ENCODE measurements at regions not wholly inside any gene's neighbourhood (a gene's known extent, or its start where the extent isn't known, plus 50 kb on each side); places are given as distances from the start of the nearest gene placed in this dataset.
A peak's percentile ranks its signal among the peaks of the same experiment; 100 is the strongest.

DNA sequence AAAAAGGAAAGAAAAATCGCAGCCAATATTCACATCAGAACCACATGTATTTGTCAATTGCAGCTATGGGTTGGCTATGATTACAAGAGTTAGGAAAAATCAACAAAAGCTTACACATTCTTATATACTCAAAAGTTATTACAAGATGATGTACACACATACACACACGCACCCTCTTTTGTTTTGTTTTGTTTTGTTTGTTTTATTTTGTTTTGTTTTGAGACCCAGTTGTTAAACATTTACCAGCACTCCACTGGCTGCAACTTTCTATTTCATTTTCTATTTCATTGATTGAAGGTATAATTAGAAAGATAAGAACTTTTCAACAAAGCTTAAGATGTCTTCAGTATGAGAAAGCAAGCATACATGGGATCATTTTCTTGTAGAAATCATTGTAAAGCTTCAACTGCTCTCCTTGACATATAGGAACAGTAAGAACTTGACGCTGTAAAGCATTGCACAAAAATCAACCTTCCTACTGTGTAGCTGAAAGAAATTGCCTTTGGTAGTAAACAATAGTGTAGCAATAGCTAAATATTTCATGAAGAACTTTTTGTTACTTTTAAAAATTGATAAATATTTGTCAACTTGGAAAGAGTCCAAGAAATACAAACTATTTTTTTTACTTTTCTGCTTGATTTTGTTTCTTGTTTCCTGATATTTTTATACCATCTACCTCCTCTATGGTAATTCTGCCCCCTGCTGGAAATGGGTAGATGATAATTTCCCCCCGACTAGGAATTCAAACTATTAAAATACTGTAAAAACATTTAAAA lies 205.9 kb downstream of the MBL2 start:
- Mint-ChIP-seq H3K27me3 (ENCODE audit: low read depth, unreplicated experiment) (no peaks in the 10 kb centered on the region), H3K4me3 (ENCODE audit: unreplicated experiment) (no peak overlapping the region), H3K9me3 (ENCODE audit: unreplicated experiment) (no peaks in the 10 kb centered on the region), H3K4me1 (ENCODE audit: low read depth, unreplicated experiment) (peaks cover 3% of the 10 kb centered on the region), H3K36me3 (ENCODE audit: low read depth, unreplicated experiment) (no peaks in the 10 kb centered on the region), H3K27ac (ENCODE audit: unreplicated experiment) (no peak overlapping the region)
- DNase-seq (ENCODE audit: low read depth) (peak; percentile 14), FAIRE-seq (peak; percentile 26)
- no peaks in the 10 kb centered on the region for H3K9me3 ChIP-seq (ENCODE audit: insufficient read depth, low read depth, low read length)
- no peaks in the 10 kb centered on the region for H3K36me3 ChIP-seq (ENCODE audit: insufficient read depth, low read length)
- H4K20me1 ChIP-seq (ENCODE audit: insufficient read depth, low read length) = no peaks in the 10 kb centered on the region
- H3K27ac ChIP-seq (ENCODE audit: low read depth, low read length) = no peak overlapping the region
- no peak overlapping the region for H3K4me2 ChIP-seq (ENCODE audit: low read length)
- H3K27me3 ChIP-seq (ENCODE audit: insufficient read depth, low read length) = no peaks in the 10 kb centered on the region
- no peaks in the 10 kb centered on the region for H3K4me1 ChIP-seq (ENCODE audit: insufficient read depth, low read length)
- TF ChIP-seq, protein P1, sequence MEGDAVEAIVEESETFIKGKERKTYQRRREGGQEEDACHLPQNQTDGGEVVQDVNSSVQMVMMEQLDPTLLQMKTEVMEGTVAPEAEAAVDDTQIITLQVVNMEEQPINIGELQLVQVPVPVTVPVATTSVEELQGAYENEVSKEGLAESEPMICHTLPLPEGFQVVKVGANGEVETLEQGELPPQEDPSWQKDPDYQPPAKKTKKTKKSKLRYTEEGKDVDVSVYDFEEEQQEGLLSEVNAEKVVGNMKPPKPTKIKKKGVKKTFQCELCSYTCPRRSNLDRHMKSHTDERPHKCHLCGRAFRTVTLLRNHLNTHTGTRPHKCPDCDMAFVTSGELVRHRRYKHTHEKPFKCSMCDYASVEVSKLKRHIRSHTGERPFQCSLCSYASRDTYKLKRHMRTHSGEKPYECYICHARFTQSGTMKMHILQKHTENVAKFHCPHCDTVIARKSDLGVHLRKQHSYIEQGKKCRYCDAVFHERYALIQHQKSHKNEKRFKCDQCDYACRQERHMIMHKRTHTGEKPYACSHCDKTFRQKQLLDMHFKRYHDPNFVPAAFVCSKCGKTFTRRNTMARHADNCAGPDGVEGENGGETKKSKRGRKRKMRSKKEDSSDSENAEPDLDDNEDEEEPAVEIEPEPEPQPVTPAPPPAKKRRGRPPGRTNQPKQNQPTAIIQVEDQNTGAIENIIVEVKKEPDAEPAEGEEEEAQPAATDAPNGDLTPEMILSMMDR (IDR thresholded peaks at IDR 0.05; ENCODE audit: insufficient read depth, low read depth, low read length) = peak; percentile 47
- TF ChIP-seq EZH2 (IDR thresholded peaks at IDR 0.05; ENCODE audit: insufficient read depth, low read length) = no peak
- H3K4me3 ChIP-seq (ENCODE audit: insufficient read depth, low read depth, low read length) = no peak overlapping the region
- H2AFZ ChIP-seq (ENCODE audit: low read depth, low read length) = no peak overlapping the region
- H3K9ac ChIP-seq (ENCODE audit: low read length) = no peak overlapping the region
- no peaks in the 10 kb centered on the region for H3K79me2 ChIP-seq (ENCODE audit: insufficient read depth, low read length)

DNA sequence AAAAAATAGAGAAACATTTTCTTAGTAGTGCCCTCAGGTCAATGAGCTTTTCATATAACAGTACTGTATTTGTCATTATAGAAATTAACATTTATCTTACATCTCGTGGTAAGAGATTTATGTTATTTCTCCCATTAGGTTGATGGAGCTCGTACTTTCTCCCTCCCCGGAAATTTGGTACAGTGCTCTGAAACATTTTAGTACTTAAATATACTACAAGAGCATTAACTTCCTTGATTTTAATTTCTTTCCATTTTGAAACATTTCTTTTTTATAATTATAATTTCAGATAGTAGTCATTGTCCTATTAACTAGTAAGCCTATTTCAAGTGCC lies 205.4 kb downstream of the MBL2 start:
- no peaks in the 10 kb centered on the region for H3K36me3 Mint-ChIP-seq (ENCODE audit: low read depth, unreplicated experiment)
- H3K4me1 Mint-ChIP-seq (ENCODE audit: low read depth, unreplicated experiment) = peaks cover 3% of the 10 kb centered on the region
- no peak for DNase-seq (ENCODE audit: low read depth)
- Histone ChIP-seq H3K27me3 (ENCODE audit: insufficient read depth, low read length) (no peaks in the 10 kb centered on the region), H3K4me3 (ENCODE audit: insufficient read depth, low read depth, low read length) (no peak overlapping the region), H3K36me3 (ENCODE audit: insufficient read depth, low read length) (no peaks in the 10 kb centered on the region), H3K4me1 (ENCODE audit: insufficient read depth, low read length) (no peaks in the 10 kb centered on the region), H3K4me2 (ENCODE audit: low read length) (no peak overlapping the region), H3K9ac (ENCODE audit: low read length) (no peak overlapping the region), H4K20me1 (ENCODE audit: insufficient read depth, low read length) (no peaks in the 10 kb centered on the region), H3K27ac (ENCODE audit: low read depth, low read length) (no peak overlapping the region), H3K9me3 (ENCODE audit: insufficient read depth, low read depth, low read length) (no peaks in the 10 kb centered on the region), H2AFZ (ENCODE audit: low read depth, low read length) (no peak overlapping the region), H3K79me2 (ENCODE audit: insufficient read depth, low read length) (no peaks in the 10 kb centered on the region)
- H3K9me3 Mint-ChIP-seq (ENCODE audit: unreplicated experiment) = no peaks in the 10 kb centered on the region
- no peak overlapping the region for H3K27ac Mint-ChIP-seq (ENCODE audit: unreplicated experiment)
- H3K27me3 Mint-ChIP-seq (ENCODE audit: low read depth, unreplicated experiment) = no peaks in the 10 kb centered on the region
- TF ChIP-seq, protein P1 (IDR thresholded peaks at IDR 0.05; ENCODE audit: insufficient read depth, low read depth, low read length) = no peak
- no peak for TF ChIP-seq EZH2 (IDR thresholded peaks at IDR 0.05; ENCODE audit: insufficient read depth, low read length)
- H3K4me3 Mint-ChIP-seq (ENCODE audit: unreplicated experiment) = no peak overlapping the region
- no peak for FAIRE-seq

DNA sequence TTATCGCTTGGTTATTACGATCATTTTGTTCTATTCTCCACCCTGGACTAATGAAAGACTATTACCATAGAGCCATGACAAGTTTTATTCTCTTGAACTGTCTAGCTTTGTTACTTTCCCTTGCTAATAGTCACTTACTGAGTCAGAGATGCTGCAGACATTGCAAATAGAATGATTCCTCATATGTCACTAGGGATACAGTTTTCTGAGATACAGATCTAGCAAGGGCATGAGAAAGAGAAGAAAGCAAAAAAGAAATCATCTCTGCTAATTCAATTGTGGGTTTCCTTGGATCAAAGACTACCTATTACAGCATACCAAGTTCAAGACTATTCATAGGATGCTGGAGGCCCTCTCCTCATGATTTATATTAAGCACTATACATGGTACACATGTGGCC lies 204.3 kb downstream of the MBL2 start:
- Histone ChIP-seq H4K20me1 (ENCODE audit: insufficient read depth, low read length) (no peaks in the 10 kb centered on the region), H3K79me2 (ENCODE audit: insufficient read depth, low read length) (no peaks in the 10 kb centered on the region), H3K4me2 (ENCODE audit: low read length) (no peak overlapping the region), H3K36me3 (ENCODE audit: insufficient read depth, low read length) (no peaks in the 10 kb centered on the region), H3K27ac (ENCODE audit: low read depth, low read length) (no peak overlapping the region), H3K4me1 (ENCODE audit: insufficient read depth, low read length) (no peaks in the 10 kb centered on the region), H3K9me3 (ENCODE audit: insufficient read depth, low read depth, low read length) (no peaks in the 10 kb centered on the region), H3K4me3 (ENCODE audit: insufficient read depth, low read depth, low read length) (no peak overlapping the region), H2AFZ (ENCODE audit: low read depth, low read length) (no peak overlapping the region), H3K9ac (ENCODE audit: low read length) (no peak overlapping the region), H3K27me3 (ENCODE audit: insufficient read depth, low read length) (no peaks in the 10 kb centered on the region)
- DNase-seq (ENCODE audit: low read depth) (no peak), FAIRE-seq (peak; percentile 72)
- peaks cover 3% of the 10 kb centered on the region for H3K4me1 Mint-ChIP-seq (ENCODE audit: low read depth, unreplicated experiment)
- no peak overlapping the region for H3K4me3 Mint-ChIP-seq (ENCODE audit: unreplicated experiment)
- no peak overlapping the region for H3K27ac Mint-ChIP-seq (ENCODE audit: unreplicated experiment)
- no peaks in the 10 kb centered on the region for H3K36me3 Mint-ChIP-seq (ENCODE audit: low read depth, unreplicated experiment)
- TF ChIP-seq EZH2 (IDR thresholded peaks at IDR 0.05; ENCODE audit: insufficient read depth, low read length) = no peak
- TF ChIP-seq, protein P1 (IDR thresholded peaks at IDR 0.05; ENCODE audit: insufficient read depth, low read depth, low read length) = no peak
- no peaks in the 10 kb centered on the region for H3K9me3 Mint-ChIP-seq (ENCODE audit: unreplicated experiment)
- H3K27me3 Mint-ChIP-seq (ENCODE audit: low read depth, unreplicated experiment) = no peaks in the 10 kb centered on the region

Data from astrocyte (in vitro differentiated cells and primary cell).